SK-N-SH treated with all-trans-retinoic acid at 6 μM for 48 hours (cell line): ENCODE measurements at regions not wholly inside any gene's neighbourhood (a gene's known extent, or its start where the extent isn't known, plus 50 kb on each side); places are given as distances from the start of the nearest gene placed in this dataset.

ENCODE experiments used
- BACH2 ChIP-seq: fragments of 250-450 bp; sonication (Bioruptor Pico); IDR thresholded peaks from 2 replicates; pipeline ENCODE4 v1.9.0; 2021; ENCODE audit warnings: mild to moderate bottlenecking, borderline replicate concordance
- CSDC2 ChIP-seq: fragments of 250-450 bp; sonication (Bioruptor Pico); IDR thresholded peaks from 2 replicates; pipeline ENCODE4 v1.5.0; 2020; ENCODE audit warnings: mild to moderate bottlenecking, moderate library complexity
- ISL1 ChIP-seq: fragments of 250-450 bp; sonication (Bioruptor Pico); IDR thresholded peaks from 2 replicates; pipeline ENCODE4 v2.1.2; 2022; ENCODE audit warnings: mild to moderate bottlenecking, moderate library complexity
- OSR1 ChIP-seq: fragments of 250-450 bp; sonication (Bioruptor Pico); IDR thresholded peaks from 2 replicates; pipeline ENCODE4 v1.8.0; 2022; ENCODE audit warnings: moderate library complexity, mild to moderate bottlenecking, inconsistent platforms
- RARB ChIP-seq: fragments of 250-450 bp; sonication (Bioruptor Pico); IDR thresholded peaks from 2 replicates; pipeline ENCODE4 v1.8.0; 2021; ENCODE audit warnings: mild to moderate bottlenecking, moderate library complexity
- SNAI2 ChIP-seq: fragments of 250-450 bp; sonication (Bioruptor Pico); IDR thresholded peaks from 2 replicates; pipeline ENCODE4 v1.5.0; 2020; ENCODE audit warnings: mild to moderate bottlenecking, moderate library complexity
- TCF4 ChIP-seq: fragments of 250-450 bp; sonication (Bioruptor Pico); IDR thresholded peaks from 2 replicates; pipeline ENCODE4 v1.8.0; 2021; ENCODE audit warnings: mild to moderate bottlenecking, moderate library complexity, borderline replicate concordance
- ZFP3 ChIP-seq: fragments of 250-450 bp; sonication (Bioruptor Pico); IDR thresholded peaks from 2 replicates; pipeline ENCODE4 v1.5.0; 2020; ENCODE audit warnings: mild to moderate bottlenecking, moderate library complexity
- ZFP30 ChIP-seq: fragments of 450-650 bp; formaldehyde crosslinking; IDR thresholded peaks from 2 replicates; pipeline ENCODE4 v1.5.0; 2022; ENCODE audit warnings: mild to moderate bottlenecking, moderate library complexity
- ZNF565 ChIP-seq: fragments of 450-650 bp; formaldehyde crosslinking; conservative IDR thresholded peaks from 2 replicates; pipeline ENCODE4 v1.5.0; 2020; ENCODE audit warnings: low read depth, mild to moderate bottlenecking, moderate library complexity
- ZNF70 ChIP-seq: fragments of 450-650 bp; formaldehyde crosslinking; IDR thresholded peaks from 2 replicates; pipeline ENCODE4 v1.5.0; 2020; ENCODE audit warnings: mild to moderate bottlenecking, moderate library complexity
- ZNF8 ChIP-seq: fragments of 450-650 bp; formaldehyde crosslinking; IDR thresholded peaks from 2 replicates; pipeline ENCODE4 v1.5.0; 2020; ENCODE audit warnings: mild to moderate bottlenecking, moderate library complexity

DNA sequence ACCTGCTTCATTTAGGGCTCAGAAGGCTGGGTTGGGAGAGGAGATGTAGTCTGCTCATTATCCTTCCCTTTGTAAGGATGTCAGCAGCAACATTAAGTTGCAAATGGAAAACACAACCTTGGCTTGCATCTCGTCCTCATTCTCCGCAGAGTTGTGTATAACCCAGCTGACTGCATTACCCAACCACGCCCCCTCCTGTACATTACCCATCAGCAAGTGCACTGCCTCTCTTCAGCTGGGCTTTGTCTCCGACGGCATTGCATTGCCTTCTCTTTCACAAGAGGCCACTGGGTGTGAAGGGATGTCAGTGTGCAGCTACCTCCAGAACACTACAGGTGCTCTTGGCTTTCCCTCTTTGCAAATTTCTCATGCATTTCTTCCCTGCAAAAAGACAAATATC, 128.7 kb upstream of the TSHZ2 start:
- TF ChIP-seq ZFP30 (CRISPR knock-in tag), result no peak
- TF ChIP-seq CSDC2 (CRISPR knock-in tag), result no peak
- TF ChIP-seq ZNF8 (CRISPR knock-in tag), result no peak
- no peak for TF ChIP-seq BACH2 (CRISPR knock-in tag)
- TF ChIP-seq ZFP3 (CRISPR knock-in tag), result no peak
- no peak for TF ChIP-seq TCF4
- no peak for TF ChIP-seq ISL1 (CRISPR knock-in tag)
- no peak for TF ChIP-seq SNAI2 (CRISPR knock-in tag)
- no peak for TF ChIP-seq ZNF565
- TF ChIP-seq ZNF70, result no peak
- TF ChIP-seq OSR1, result no peak
- no peak for TF ChIP-seq RARB (CRISPR knock-in tag)
